GM19455 (cell line): ENCODE measurements at regions not wholly inside any gene's neighbourhood (a gene's known extent, or its start where the extent isn't known, plus 50 kb on each side); places are given as distances from the start of the nearest gene placed in this dataset.

Experiments
- ATAC-seq: cut with Tn5 transposase; IDR thresholded peaks from one replicate; pipeline ENCODE4 v1.9.1; 2021; ENCODE audit not compliant: unreplicated experiment

DNA sequence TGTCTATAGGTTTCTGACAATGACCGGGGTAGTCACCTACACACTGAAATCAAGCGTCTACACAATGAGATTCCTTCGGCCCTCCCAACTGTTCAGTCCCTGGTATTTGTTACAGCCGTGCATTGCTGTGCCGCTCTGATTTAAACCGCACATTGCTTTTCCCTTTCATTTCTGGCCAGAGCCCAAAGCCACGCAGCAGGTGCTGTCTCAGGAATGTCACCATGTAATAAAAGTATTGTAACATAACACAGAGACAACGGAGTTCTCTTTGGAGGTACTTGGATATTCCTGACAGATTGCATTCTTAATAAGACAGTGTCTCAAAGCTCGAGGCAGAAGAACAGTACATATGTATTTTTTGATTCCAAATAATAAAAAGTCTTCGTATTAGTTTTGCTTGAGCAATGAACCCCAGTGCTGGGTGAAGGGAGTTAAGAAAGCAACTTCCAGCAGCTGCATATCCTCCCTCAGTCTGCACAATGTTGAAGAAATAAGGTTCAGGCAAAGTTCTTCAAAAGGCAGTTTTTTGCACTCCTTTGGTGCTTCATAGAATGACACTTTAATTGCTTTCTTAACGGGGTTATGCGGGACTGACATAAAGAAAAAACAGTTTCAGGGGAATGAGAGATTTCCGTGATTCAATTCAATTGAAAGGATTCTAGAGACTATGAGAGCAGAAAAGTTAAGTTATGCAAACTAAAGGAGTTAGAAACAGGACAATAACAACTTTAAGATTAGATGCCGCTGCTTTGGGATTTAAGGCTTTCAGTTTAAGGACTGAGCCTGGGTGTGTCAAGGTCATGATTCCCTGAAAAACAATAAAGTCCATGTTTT is 288.7 kb upstream of the FLRT2 start:
- no peak for ATAC-seq

DNA sequence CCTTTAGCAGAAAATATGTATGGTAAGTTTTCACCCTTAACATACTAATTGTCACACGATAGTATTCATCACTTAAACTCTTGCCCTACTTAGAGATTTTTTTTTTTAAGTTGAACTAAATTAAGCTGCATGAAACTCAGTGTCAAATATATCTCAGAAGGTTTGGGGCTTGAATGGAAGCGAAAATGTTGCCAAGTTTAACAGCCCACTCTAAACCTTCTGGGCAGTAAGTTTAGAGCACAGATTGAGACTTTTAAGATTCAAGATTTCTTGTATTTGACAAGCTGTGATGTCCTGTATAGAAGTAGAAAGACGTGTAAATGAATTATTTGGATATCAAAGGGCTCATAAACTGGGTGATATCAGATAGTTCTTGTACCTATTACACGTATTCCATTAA is 287.3 kb upstream of the FLRT2 start:
- ATAC-seq, result no peak

DNA sequence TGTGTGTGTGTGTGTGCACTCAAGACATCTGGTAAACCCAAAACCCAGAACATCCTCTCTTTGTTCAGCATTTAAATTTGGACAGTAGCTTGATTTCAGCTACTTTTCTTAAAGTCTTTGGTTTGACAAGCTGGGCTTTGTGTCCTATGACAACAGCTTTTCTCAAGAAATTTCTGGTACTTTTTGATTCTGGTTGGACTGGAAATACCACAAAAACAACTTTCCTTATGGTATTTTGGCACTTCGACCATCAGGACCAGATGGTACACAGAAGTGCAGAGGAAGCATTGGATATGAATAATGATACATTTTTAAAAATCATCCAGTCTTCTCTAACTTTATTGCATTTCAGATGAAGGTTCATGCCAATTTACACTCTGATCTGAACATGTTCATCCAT is 286.6 kb upstream of the FLRT2 start:
- no peak for ATAC-seq

DNA sequence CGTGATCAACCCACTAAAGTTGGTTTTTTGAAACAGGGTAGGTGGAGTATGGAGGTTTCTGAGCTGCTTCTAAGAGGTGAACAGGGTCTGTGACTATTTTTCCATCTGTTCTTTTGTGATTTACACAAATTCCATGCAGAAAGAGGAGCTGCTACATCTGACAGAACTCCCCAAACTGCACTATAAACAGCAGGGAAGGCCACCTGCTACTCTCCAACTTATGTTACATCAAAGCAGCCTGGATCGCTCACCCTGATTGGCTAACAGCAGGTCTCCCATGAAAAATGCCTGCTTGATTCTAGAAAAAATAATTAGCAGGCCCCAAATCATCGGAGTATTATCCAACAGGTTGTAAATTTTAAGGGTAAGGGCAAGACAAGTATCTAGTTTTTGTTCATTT is 282.9 kb upstream of the FLRT2 start:
- ATAC-seq, result no peak

DNA sequence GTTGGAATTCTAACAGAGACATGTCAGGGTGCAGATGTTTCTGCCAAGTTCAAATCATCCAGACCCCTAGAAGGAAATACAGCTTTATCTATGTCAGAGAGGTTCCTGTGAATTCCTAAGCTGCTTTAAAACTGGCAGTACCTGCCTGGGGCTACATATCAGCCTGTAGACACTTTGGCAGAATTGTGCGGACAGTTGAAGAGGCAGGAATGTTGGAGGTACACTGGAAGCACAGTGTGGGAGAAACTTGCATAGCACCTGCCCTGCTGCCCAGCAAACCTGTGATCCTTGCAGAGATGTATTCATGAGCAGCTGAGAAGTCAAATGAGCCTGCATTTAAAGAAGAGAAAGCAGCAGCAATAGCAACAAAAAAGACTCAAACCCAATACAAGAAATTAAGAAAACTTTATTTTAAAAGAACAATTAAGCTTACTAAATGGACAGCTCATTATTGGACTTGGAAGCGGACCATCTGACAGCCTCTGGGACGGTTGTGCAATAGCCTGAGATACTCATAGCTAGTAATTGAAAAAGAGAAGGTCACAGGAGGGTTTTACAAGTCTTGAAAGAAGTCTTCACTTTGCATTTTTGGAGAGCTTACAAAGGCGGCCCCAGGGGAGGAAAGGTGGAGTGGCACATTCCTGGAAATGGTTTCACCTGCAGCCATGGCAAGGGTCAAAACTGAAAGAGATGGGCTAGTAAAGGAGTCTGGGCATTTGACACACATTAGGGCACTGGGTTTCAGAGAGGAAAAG is 280.9 kb upstream of the FLRT2 start:
- no peak for ATAC-seq

DNA sequence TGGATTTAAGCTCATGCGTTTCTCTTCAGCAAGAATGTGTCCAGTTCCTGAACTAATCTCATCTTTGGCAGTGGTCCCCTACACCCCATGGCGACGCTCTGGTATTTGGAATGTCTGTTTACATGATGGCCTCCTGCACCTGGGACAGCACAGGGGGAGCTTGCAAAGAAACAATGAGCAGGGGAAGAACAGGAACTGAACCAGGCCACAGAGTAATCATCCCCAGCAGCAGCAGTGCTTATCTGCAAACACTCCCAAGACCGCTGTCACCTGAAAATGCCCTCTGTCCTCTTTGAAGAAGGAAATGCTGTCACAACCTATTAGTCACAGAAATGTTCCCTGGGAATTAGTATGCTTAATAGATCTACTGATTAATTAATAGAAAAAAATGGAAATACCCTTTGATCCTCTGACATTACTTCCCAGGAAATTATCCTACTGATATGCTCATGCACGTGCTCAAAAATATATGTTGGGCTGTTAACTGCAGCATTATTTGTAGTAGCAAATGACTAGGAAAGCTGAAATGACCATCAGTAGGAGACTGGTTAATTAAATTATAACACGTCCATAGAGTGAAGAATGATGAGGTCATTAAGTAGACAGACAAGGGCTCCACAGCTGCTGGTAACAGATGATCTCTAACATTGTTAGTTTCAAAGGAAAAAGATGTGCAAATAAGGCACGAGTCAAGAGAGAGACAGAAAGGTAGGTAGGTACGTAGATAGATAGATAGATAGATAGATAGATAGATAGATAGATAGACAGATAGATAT is 279.3 kb upstream of the FLRT2 start:
- no peak for ATAC-seq

DNA sequence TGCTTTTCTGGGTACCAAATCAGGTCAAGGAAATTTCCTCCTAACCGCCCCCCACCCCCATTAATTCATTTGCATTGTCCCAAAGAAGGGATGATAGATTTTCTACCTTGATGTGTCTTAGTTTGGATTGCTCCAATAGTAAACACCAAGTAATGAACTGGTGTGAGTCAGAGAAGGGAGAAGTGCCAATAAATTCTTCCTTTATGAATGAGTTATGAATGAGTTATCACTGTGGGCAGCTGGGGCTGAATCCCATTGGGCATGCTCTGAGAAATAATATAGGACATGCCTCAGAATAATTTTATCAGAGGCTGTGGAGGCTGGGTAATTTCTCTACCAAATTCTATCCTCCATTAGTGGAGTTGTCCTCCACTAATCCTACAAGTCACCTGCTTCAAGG is 277.9 kb upstream of the FLRT2 start:
- ATAC-seq, result no peak

DNA sequence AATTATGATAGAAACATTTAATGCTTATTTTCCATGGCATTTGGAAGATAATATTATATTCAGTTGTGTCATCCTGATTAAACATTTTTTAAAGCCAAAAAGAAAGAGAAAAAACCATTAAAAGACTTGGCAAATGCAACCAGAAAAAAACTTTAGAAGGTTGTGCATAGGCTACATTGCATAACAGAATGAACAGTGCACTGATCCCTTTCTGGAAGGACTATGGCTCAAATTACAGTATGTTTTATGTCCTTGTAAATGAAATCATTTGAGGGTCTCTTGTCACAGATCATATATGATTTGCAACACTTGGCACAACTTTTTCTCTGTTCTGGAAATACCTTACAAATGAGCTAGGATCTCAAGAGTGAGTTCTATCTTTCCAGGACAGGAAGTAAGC is 275.2 kb upstream of the FLRT2 start:
- no peak for ATAC-seq

DNA sequence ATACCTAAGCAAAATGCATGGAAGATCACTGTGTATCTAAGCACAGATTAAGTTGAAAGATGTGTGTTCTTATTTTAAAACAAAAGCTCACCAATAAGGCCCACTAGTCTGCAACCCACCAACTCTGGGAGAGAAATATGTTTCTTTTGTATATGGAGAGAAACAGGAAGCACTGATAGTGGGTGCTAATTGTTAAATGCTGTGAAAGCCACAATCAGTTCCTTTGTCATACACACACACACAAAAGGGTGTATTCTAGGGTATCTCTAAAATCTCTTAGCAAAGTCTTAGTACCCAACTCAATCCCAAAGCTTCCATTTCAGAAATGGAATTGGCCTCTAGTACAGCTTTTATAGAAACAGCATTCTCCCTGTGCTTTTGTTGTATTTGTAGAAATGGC is 272.7 kb upstream of the FLRT2 start:
- no peak for ATAC-seq

DNA sequence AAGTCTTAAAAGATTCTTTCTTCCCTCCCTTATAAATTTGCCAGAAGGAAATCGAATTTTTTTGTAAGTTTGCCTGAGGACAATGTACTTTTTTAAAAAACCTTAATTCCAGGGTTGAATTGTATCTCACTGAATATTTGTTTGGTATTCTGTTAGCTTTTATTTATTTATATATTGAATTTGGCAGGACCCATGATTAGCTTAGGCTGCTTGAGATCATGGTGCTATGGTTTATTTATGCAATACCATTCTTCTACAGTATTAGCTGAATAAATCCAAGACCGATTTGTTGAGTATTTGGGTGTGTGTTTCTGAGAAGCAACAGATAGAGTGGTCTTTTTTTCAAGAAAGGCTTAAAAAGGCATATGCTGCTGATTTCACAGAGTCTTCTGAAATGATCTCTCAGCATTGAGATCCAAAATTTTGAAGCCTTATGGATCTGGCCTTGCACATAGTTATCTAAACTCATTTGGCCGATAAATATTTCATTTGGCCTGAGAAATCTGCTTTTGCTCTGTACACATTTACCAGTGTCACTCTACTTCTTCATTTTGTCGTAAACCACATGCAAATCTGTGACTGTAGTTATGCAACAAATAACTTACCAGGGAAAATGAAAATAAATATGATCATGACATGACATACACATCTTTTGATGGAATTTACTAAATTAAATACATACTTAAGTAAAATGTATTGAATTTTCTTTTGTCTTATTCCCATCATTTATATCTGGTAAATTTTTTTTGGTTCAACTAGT is 265.8 kb upstream of the FLRT2 start:
- ATAC-seq, result no peak

DNA sequence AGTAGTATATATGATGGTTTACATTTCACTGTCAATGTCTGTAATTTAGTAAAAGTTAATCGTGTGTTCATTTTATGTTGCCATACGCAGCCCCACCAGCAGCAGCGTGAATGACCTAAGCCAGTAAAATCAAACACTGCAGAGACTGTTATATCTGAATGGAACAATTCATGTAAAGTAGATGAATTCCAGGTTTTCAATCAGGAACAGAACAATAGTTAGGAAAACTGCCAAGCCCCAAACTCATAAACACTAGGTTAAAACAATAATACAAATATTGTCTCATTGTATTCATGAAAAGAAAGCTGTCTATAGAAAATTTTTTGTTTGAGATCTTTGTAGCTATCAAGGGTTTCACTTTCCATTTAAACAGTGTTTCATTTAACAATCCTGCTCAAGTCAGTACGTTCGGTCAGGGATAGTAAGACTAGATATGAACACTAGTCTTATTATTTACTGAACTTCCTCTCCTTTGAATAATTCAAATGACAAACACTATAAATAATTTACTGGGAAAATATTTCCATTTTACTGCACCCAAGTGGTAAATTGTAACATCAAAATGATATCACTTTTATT is 256.8 kb upstream of the FLRT2 start:
- ATAC-seq, result no peak

DNA sequence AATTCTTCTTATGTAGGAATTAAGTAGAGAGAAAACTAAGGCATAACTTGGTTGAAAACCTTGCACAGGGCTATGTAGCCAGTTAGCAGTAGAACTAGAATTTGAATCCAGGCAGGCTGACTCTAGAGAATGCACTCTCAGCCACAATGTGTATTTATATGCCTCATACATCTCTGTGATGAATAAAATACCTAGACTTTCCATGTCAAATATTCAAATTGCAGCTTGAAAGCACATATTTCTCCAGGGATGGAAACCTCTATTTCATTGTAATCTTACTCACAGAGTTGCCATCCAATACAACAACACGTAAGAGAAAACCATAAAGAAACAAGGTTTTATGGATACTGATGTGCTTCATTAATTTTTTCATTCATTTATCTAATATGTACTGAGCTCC is 256.0 kb upstream of the FLRT2 start:
- no peak for ATAC-seq

DNA sequence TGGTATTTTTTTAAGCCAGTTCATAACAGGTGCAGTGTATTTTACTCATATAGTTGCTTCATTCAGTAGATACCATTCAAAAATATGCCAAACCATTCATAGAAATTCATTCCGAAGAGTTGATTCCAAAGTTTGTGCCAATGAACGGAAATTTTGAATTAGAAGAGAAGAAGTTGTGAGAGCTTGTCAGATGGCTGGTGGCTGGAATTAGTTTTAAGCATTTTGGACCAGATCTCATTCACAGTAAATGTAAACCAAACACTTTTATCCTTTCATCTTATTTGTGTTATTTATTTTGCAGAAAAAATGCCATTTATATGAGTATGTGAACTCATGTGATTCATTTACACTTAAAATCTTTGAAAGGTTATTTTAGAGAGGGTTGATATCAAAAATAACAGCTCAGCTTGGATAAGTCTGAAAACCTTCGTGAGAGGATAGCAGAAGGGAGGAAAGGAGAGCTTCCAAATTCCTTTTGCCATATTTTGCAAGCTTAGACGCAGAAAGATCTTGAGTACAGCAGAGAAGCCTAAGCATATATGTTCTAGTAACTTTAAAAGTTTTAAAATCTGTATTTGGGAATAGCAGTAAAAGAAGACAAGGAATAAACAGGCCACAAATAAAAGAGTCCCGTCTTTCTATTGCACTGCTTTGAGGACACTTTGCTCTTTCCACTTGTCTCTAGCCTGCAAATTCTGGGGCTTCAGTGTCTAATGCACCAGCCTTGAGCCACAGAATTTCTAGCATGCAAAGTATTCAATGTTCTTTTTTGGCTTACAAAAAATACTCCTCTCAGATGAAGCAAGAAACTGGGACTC is 253.6 kb upstream of the FLRT2 start:
- ATAC-seq, result no peak

DNA sequence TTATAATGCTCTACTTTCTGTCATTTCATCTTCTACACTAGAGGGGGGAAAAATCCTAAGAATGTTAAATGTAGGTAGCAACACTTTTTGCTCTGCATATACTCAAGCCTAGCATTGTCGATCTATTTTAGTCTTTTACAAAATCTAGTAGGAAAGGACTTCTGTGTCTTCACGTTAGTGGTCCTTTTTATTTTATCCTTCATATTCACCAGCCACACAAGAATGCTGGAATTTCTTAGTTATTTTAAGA is 253.0 kb upstream of the FLRT2 start:
- no peak for ATAC-seq

DNA sequence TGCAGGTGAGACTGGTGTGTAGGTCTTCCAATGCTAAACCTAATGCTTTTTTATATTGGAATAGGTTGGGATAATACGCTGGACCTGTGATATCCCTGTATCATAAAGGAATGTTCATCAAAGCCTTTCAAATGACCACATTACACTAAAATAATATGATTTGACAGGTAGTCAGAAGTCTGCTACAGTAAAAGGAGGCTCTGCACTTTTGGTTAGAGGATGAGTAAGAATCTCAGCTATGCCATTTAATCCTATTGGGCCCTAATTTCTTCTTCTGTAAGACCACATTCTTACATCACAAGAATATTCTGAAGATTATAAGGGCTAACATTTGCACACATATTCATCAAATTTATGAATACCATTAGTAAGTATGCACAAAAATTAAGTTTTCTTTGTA is 250.5 kb upstream of the FLRT2 start:
- no peak for ATAC-seq

DNA sequence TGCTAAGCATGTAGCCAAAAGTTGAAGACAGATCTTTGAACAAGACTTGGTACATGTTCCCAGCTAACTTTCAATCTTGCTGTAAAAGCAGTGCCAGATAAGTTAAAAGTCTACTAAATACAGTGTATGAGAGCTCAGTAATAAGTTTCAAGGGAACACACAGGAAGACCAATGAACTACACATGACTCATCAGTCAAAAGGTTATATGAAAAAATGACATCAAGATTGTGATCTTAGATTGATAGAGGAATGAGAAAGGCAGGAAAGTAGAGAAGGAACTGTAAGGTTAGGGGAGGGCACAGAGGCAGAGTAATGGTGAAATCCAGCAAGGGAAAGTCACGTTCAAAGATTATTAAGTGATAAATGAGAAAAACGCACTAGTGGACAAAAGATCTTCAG is 249.9 kb upstream of the FLRT2 start:
- ATAC-seq, result no peak

DNA sequence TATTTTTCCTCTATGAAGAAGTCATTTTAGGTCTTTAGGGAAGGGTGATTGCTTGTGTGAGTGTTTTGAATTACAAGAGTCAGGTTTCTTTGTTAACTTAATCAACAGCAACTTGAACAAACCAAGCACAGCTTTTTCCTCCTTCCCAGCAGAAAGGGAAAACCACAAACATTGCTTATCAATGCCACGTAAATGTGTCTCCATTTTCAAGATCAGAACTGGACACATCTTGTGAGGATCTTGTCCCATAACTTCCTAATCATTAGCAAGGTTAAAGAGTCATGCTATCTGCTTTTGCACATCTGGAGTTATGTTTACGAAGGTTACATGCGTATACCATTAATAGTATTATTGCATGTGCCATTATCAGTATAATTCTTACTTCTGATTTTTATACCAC is 248.0 kb upstream of the FLRT2 start:
- no peak for ATAC-seq

DNA sequence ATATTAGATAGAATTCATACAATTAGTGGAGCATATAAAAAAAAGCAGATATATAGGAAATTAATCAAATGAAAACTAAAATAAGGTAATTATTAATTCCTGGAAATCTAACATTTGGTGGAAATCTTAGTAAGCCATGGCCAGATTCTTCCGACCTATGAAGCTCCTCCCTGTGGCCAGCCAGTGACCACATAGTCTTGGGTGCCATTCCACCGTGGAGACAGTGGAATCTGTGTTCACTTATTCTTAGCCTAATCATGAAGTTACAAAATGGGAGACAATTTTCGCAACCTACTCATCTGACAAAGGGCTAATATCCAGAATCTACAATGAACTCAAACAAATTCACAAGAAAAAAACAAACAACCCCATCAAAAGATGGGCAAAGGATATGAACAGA is 241.9 kb upstream of the FLRT2 start:
- no peak for ATAC-seq

DNA sequence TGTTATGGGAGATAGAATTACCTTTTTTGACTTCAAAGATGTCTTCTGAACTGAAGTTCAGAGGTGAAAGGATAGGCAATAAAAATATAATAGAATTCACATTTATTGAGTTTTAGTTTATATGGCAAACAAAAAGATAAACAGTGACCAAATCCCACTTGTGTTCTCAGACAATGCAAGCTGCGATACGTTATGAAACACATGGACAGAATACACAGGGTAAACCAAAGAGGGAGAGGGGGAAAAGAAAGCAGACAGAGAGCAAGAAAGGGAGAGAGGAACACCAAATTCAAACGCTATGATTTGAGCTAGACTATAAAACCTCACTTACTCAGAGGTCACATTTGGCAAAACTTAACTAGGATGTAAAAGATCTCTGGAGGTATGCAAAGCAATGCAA is 238.2 kb upstream of the FLRT2 start:
- no peak for ATAC-seq

DNA sequence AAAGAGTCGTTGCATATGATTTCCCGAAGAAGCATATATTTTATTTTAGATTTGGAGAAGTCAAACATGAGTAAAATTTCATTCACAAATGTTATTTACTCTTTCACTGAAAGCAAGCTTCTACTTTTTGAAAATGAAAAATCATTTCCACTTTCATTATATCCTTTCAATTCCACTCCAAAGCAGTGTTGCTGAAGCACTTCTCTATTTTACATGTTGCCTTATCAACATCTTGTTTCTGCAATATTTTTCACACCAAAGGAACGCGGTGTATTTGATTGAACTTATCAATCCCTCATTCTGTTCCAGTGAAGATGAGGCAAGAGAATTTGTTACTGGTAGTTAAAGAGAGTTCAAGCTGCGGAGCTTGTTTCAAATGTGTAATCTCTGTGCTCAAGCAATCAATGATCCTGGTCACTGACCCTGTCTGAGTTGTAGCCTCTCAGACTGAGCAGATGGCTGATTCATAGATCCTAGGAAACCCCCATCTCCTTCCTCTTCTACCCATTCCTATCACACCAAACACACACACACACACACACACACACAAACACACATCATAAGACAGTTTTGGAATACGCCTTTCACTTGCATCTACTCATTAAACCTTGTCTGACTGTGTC is 236.2 kb upstream of the FLRT2 start:
- no peak for ATAC-seq
